Mesenchymal stem cell (in vitro differentiated cells and primary cell): ENCODE measurements at regions not wholly inside any gene's neighbourhood (a gene's known extent, or its start where the extent isn't known, plus 50 kb on each side); places are given as distances from the start of the nearest gene placed in this dataset.
A peak's percentile ranks its signal among the peaks of the same experiment; 100 is the strongest.

Source experiments
- DNase-seq: peaks from one replicate; pipeline ENCODE4 v3.0.0-alpha.2; 2013
- H2AFZ ChIP-seq: one replicate; pipeline ENCODE4 v1.6.1; 2013; ENCODE audit warnings: low read depth, mild to moderate bottlenecking, control low read depth, inconsistent platforms, low read length, moderate library complexity
- H2AK5ac ChIP-seq: 2 replicates; pipeline ENCODE4 v1.6.1; 2013; ENCODE audit warnings: low read length, moderate library complexity, mild to moderate bottlenecking, inconsistent platforms; ENCODE audit not compliant: severe bottlenecking
- H2BK120ac ChIP-seq: one replicate; pipeline ENCODE4 v1.6.1; 2013; ENCODE audit warnings: low read depth, mild to moderate bottlenecking, inconsistent platforms, low read length, moderate library complexity
- H2BK12ac ChIP-seq, 2 experiments: one replicate each; pipeline ENCODE4 v1.6.1; 2013; ENCODE audit warnings: inconsistent platforms in 2 of 2, low read length in 2 of 2, mild to moderate bottlenecking in 2 of 2, moderate library complexity in 2 of 2, control low read depth in 1 of 2
- H2BK15ac ChIP-seq: one replicate; pipeline ENCODE4 v1.6.1; 2013; ENCODE audit warnings: mild to moderate bottlenecking, low read depth, inconsistent platforms; ENCODE audit not compliant: poor library complexity, severe bottlenecking
- H2BK5ac ChIP-seq: 2 replicates; pipeline ENCODE4 v1.6.1; 2013; ENCODE audit warnings: low read depth, mild to moderate bottlenecking, low read length, control low read depth, inconsistent platforms; ENCODE audit not compliant: poor library complexity, severe bottlenecking
- H3K14ac ChIP-seq, 2 experiments: one replicate each; pipeline ENCODE4 v1.6.1; 2013; ENCODE audit warnings: inconsistent platforms in 2 of 2, low read length in 2 of 2, control low read depth in 1 of 2, mild to moderate bottlenecking in 1 of 2, moderate library complexity in 1 of 2
- H3K18ac ChIP-seq, 2 experiments: one replicate each; pipeline ENCODE4 v1.6.1; 2013; ENCODE audit warnings: inconsistent platforms in 2 of 2, low read length in 2 of 2, control low read depth in 1 of 2, low read depth in 1 of 2, mild to moderate bottlenecking in 1 of 2
- H3K23ac ChIP-seq, 2 experiments: one replicate each; pipeline ENCODE4 v1.6.1; 2013; ENCODE audit warnings: inconsistent platforms in 2 of 2, low read length in 2 of 2, mild to moderate bottlenecking in 2 of 2, moderate library complexity in 2 of 2, control low read depth in 1 of 2
- H3K27ac ChIP-seq: 2 replicates; pipeline ENCODE4 v1.5.1; 2013; ENCODE audit warnings: mild to moderate bottlenecking, moderate library complexity, low read length, control low read depth, inconsistent platforms; ENCODE audit not compliant: poor library complexity, severe bottlenecking
- H3K27me3 ChIP-seq, 2 experiments: 2 replicates each; pipeline versions ENCODE4 v1.6.1 to v1.7.0; 2013; ENCODE audit warnings: low read length in 2 of 2, mild to moderate bottlenecking in 2 of 2, moderate library complexity in 2 of 2, control low read depth in 1 of 2, inconsistent platforms in 1 of 2; ENCODE audit not compliant: control insufficient read depth in 1 of 2, insufficient read depth in 1 of 2
- H3K36me3 ChIP-seq, 2 experiments: 2 replicates each; pipeline versions ENCODE4 v1.6.1 to v1.7.0; 2013; ENCODE audit warnings: low read length in 2 of 2, control low read depth in 1 of 2, inconsistent platforms in 1 of 2, low read depth in 1 of 2, mild to moderate bottlenecking in 1 of 2; ENCODE audit not compliant: insufficient read depth in 2 of 2, control insufficient read depth in 1 of 2
- H3K4ac ChIP-seq, 2 experiments: one replicate each; pipeline ENCODE4 v1.6.1; 2013; ENCODE audit warnings: inconsistent platforms in 2 of 2, low read length in 2 of 2, mild to moderate bottlenecking in 2 of 2, moderate library complexity in 2 of 2, control low read depth in 1 of 2, low read depth in 1 of 2
- H3K4me1 ChIP-seq: 2 replicates; pipeline ENCODE4 v1.6.1; 2013; ENCODE audit warnings: low read depth, low read length, control low read depth; ENCODE audit not compliant: control insufficient read depth, insufficient read depth
- H3K4me2 ChIP-seq: 2 replicates; pipeline ENCODE4 v1.6.1; 2013; ENCODE audit warnings: low read length, mild to moderate bottlenecking, inconsistent platforms; ENCODE audit not compliant: poor library complexity, severe bottlenecking
- H3K4me3 ChIP-seq, 2 experiments: 2 replicates each; pipeline versions ENCODE4 v1.5.1 to v1.7.0; 2013; ENCODE audit warnings: low read length in 2 of 2, mild to moderate bottlenecking in 2 of 2, control low read depth in 1 of 2, low read depth in 1 of 2; ENCODE audit not compliant: insufficient read depth in 1 of 2
- H3K79me1 ChIP-seq: replicated peaks from 2 replicates; pipeline ENCODE4 v1.6.1; 2013; ENCODE audit warnings: mild to moderate bottlenecking, control low read depth, low read length, inconsistent platforms; ENCODE audit not compliant: poor library complexity, severe bottlenecking
- H3K9ac ChIP-seq: 2 replicates; pipeline ENCODE4 v1.7.0; 2013; ENCODE audit warnings: mild to moderate bottlenecking, low read length, moderate library complexity
- H3K9me3 ChIP-seq: 2 replicates; pipeline ENCODE4 v1.7.0; 2013; ENCODE audit warnings: mild to moderate bottlenecking, low read length; ENCODE audit not compliant: control insufficient read depth
- H4K8ac ChIP-seq: one replicate; pipeline ENCODE4 v1.6.1; 2013; ENCODE audit warnings: inconsistent platforms, mild to moderate bottlenecking, low read length, moderate library complexity
- H4K91ac ChIP-seq: one replicate; pipeline ENCODE4 v1.6.1; 2013; ENCODE audit warnings: mild to moderate bottlenecking, low read length, inconsistent platforms
- WGBS: methylation state at CpG from one replicate; pipeline ENCODE4 v1.1.7; 2013; ENCODE audit warnings: mixed read lengths; 5-methylcytosine and 5-hydroxymethylcytosine counted together

- Histone ChIP-seq H3K4me1 (peaks cover 38% of the 10 kb centered on the region), H3K4me3 (peak overlapping the region in 1 of 2 experiments; percentile 18), H2BK120ac (peak overlapping the region; percentile 99), H3K27me3 (no peaks in the 10 kb centered on the region), H2BK12ac (peak overlapping the region; percentile 99 to 100), H3K9ac (peak overlapping the region; percentile 80), H2AK5ac (peak overlapping the region; percentile 96), H3K23ac (peak overlapping the region in 1 of 2 experiments; percentile 36), H3K27ac (peak overlapping the region; percentile 92), H3K4me2 (no peak overlapping the region), H3K79me1 (peaks cover 2% of the 10 kb centered on the region), H2BK5ac (peak overlapping the region; percentile 75), H4K91ac (peak overlapping the region; percentile 99), H4K8ac (peak overlapping the region; percentile 90), H3K9me3 (no peaks in the 10 kb centered on the region), H3K14ac (peak overlapping the region in 1 of 2 experiments; percentile 68), H2AFZ (peak overlapping the region; percentile 3), H3K4ac (peak overlapping the region; percentile 89 to 99), H2BK15ac (peak overlapping the region; percentile 90), H3K36me3 (no peaks in the 10 kb centered on the region), H3K18ac (peak overlapping the region; percentile 87 to 92)
- WGBS: 7% methylated on average over 18 of the region's 18 CpGs
- DNase-seq: peak; percentile 99
Observed at GRCh38 chr1:234980645-234981396, 147.8 kb downstream of the TOMM20 start.

GRCh38 chr1:234980291-234980644 lies 148.4 kb downstream of the TOMM20 start:
- Histone ChIP-seq H3K4me3 (peak overlapping the region in 1 of 2 experiments; percentile 18), H2BK120ac (peak overlapping the region; percentile 99), H3K27me3 (no peaks in the 10 kb centered on the region), H3K23ac (no peak overlapping the region), H3K79me1 (no peaks in the 10 kb centered on the region), H3K9me3 (no peaks in the 10 kb centered on the region), H3K4ac (peak overlapping the region; percentile 89 to 99), H3K27ac (peak overlapping the region; percentile 92), H3K18ac (peak overlapping the region; percentile 87 to 92), H3K14ac (no peak overlapping the region), H2BK15ac (peak overlapping the region; percentile 9), H3K9ac (peak overlapping the region; percentile 80), H3K36me3 (no peaks in the 10 kb centered on the region), H4K8ac (peak overlapping the region; percentile 71), H2BK5ac (peak overlapping the region; percentile 75), H2BK12ac (peak overlapping the region; percentile 99 to 100), H2AFZ (no peak overlapping the region), H4K91ac (peak overlapping the region; percentile 99), H3K4me1 (peaks cover 41% of the 10 kb centered on the region), H3K4me2 (no peak overlapping the region), H2AK5ac (peak overlapping the region; percentile 96)
- WGBS: 35% methylated on average over 6 of the region's 6 CpGs
- DNase-seq: no peak

GRCh38 chr1:234979296-234980279 lies 149.0 kb downstream of the TOMM20 start:
- Histone ChIP-seq H3K9ac (peak overlapping the region; percentile 80), H4K91ac (peak overlapping the region; percentile 99)
- 86% methylated on average over 15 of the region's 15 CpGs for WGBS

More at GRCh38 chr1:234979296-234980279, 149.0 kb downstream of the TOMM20 start:
- peak overlapping the region; percentile 99 for H2BK120ac ChIP-seq
- H3K14ac ChIP-seq: peak overlapping the region; percentile 26 to 39
- peak overlapping the region; percentile 89 to 99 for H3K4ac ChIP-seq
- H3K18ac ChIP-seq: peak overlapping the region; percentile 87 to 92
- H4K8ac ChIP-seq: peak overlapping the region; percentile 95
- H3K4me1 ChIP-seq: peaks cover 35% of the 10 kb centered on the region
- H2BK12ac ChIP-seq: peak overlapping the region; percentile 98 to 100
- no peaks in the 10 kb centered on the region for H3K27me3 ChIP-seq
- peak overlapping the region; percentile 92 for H3K27ac ChIP-seq
- peak overlapping the region; percentile 49 for H2BK5ac ChIP-seq
- H2AK5ac ChIP-seq: peak overlapping the region; percentile 96
- H2BK15ac ChIP-seq: peak overlapping the region; percentile 82
- peak overlapping the region in 1 of 2 experiments; percentile 32 for H3K4me3 ChIP-seq
- peak overlapping the region; percentile 16 to 51 for H3K23ac ChIP-seq
- H2AFZ ChIP-seq: no peak overlapping the region
- no peaks in the 10 kb centered on the region for H3K79me1 ChIP-seq
- DNase-seq: no peak
- no peaks in the 10 kb centered on the region for H3K9me3 ChIP-seq
- H3K36me3 ChIP-seq: no peaks in the 10 kb centered on the region
- no peak overlapping the region for H3K4me2 ChIP-seq
